LHCN-M2 (cell line): ENCODE measurements at regions not wholly inside any gene's neighbourhood (a gene's known extent, or its start where the extent isn't known, plus 50 kb on each side); places are given as distances from the start of the nearest gene placed in this dataset.
"Not testable (repeated sequence)": the region's sequence is repeated elsewhere in the genome, so short reads cannot be mapped to it uniquely, and the experiment has no call there.

Source experiments
- DNase-seq: peaks from one replicate; pipeline ENCODE4 v3.0.0-alpha.2; 2012; ENCODE audit warnings: low read depth

- DNase-seq, result peak; percentile 44
Measured at GRCh38 chr21:33121715-33122475, 52.0 kb downstream of the OLIG1 start.

DNA sequence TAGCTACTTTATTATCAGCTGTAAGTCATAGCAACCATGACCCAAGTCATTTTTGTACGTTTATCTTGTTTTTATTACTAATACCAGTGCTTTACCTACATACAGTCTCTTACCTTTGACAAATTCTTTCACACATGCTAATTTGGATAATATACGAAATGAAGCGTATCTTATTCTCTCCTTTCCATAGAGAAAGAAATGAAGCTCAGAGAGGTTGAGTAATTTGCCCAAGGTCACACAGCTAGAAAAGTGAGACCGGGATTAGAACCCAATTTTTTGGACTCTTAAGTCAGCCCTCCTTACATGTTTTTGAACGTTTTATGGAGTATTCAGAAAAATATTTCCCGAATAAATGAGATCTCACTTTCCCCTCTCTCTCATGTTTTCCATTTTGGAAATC is 52.6 kb downstream of the OLIG1 start:
- no peak for DNase-seq

GRCh38 chr21:33123374-33124123 is 53.6 kb downstream of the OLIG1 start:
- DNase-seq, result no peak

DNA sequence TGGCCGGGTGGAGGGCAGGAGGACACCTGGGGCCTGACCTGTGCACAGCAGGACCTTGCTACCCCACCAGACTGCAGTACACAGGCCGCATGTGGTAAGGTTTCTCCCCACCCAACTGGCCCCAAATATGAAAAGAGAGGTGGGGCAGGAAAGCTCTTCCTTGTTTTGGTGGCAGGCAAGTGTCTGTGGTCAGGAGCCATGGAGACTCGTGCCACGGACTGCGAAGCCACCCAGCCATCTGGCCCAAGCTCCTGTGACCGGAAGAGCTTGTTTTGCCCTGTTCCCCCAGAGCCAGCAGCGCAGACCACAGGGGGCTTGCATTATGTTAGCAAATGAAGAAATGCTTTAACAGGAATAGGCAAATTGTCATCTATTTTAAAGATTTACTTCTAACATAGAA is 54.9 kb downstream of the OLIG1 start:
- no peak for DNase-seq

- DNase-seq, result no peak
Measured at GRCh38 chr21:33125680-33126375, 55.9 kb downstream of the OLIG1 start.

DNA sequence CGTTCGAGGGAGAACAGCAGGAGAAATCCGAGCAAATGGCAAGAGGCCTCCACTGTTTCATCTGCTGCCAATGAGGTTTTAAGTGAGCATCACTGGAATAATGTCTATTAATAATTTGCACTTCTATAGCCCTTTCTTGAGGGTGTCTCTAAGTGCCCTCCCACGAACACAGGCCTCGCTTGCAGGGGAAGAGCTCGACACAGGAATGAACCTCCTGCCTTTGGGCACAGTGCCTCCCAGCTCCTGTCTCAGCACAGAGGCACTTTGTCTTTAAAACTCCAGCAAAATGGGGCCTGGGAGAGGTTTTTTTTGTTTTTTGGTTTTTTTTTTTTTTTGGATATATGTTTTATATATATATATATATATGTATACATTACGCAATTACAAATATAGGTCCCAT is 56.6 kb downstream of the OLIG1 start:
- no peak for DNase-seq

GRCh38 chr21:33127154-33127867 is 57.4 kb downstream of the OLIG1 start:
- DNase-seq, result peak; percentile 66

DNA sequence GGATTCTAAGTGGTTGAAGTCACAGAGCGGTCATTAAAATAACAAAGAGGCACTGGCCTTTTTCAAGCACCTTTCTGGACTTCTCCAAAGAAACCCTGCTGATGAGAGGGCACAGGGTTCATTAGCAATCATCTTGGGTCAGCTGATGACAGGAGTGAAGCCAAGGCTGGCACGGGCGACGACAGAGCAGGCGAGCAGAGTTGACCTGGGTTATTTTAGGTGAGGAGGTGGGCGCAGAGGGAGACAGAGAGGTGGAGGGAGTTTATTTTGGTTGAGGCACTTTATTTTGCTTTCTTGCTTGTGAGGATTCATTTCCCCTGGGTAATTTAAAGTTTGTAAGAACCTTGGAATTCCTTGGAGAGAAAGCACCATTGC is 57.9 kb downstream of the OLIG1 start:
- DNase-seq, result no peak

- DNase-seq, result no peak
Measured at GRCh38 chr21:33128538-33128937, 58.6 kb downstream of the OLIG1 start.

DNA sequence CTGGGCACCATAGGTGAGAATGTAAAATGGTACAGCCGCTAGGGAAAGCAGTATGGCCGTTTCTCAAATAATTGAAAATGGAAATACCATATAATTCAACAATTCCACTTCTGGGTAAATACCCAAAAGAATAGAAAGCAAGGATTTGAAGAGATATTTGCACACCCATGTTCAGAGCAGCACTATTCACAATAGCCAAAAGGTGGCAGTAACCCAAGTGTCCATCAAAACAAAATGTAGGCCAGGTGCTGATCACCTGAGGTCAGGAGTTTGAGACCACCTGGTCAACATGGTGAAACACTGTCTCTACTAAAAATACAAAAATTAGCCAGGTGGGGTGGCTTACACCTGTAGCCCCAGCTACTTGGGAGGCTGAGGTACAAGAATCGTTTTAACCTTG is 62.1 kb downstream of the OLIG1 start:
- DNase-seq, result no peak

- DNase-seq, result no peak
Measured at GRCh38 chr21:33133892-33134291, 64.0 kb downstream of the OLIG1 start.

GRCh38 chr21:33135925-33136324 is 66.0 kb downstream of the OLIG1 start:
- DNase-seq, result no peak

DNA sequence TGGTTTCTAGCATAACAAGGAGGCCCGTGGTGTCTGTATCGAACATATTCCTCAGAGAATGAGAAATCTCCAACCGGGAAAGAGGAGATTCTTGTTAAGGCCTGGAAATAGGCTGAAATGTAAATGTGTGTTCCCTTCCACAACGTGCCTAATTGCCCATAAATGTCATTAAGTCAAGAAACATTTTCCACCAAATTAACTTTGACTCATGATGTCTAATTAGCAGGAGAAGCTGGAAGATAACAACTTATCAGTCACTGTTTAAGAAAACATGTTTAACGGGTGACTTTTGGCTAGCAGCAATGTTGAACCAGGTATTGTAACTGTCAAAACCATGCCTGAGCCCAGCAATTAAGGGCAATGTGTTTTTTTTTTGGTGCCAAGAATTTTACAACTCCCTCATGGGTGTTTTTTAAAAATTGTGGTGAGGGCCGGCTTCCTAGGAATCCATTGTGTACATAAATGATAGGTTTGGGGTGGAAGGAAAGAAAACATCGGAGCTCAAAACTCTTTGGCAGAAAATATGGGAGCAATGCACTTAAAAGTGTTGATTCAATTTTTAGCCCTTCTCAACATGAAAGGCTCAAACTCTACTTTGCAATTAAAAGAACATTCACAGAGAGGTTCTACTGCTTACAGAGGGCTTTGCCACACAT is 67.0 kb downstream of the OLIG1 start:
- no peak for DNase-seq

DNA sequence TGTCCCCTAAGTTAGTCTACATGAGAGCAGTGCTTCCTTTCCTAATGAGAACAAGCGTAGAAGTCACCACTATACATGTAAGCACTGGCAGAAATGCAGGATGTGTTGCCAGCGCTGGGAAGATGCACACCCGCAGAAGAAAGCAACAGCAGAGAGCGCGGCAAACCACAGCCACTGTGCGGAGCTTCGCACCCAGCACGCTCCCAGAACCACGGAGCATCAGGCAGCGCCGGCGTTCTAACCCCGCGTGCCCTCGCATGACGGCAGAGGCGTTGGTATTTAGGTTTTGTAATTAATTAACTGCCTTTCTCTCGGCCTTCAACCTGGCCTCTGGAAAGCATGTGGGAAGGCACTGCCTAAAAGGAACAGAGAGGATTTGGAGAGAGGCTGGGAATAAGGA is 69.1 kb downstream of the OLIG1 start:
- DNase-seq, result no peak

DNA sequence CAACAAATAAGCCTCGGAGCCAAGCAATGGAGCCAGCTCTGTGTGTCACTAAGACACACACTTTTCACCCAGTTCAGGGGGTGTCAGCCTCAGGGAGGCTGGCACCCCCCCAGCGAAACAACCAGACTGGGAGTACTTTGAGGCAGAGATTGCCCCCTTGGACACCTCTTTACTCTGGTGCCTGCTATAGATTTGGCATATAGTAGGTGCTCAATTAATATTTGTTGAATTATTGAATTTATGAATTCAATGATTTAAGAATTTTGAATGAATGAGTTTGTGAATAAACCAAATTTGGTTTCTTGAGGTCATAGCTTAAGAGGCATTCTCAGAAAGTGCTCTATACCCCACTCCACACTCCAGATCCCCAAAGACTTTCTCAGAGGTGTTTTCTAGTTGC is 70.3 kb downstream of the OLIG1 start:
- DNase-seq, result no peak

GRCh38 chr21:33146467-33146866 is 76.5 kb downstream of the OLIG1 start:
- no peak for DNase-seq

- DNase-seq, result no peak
Measured at GRCh38 chr21:33149181-33149580, 79.2 kb downstream of the OLIG1 start.

DNA sequence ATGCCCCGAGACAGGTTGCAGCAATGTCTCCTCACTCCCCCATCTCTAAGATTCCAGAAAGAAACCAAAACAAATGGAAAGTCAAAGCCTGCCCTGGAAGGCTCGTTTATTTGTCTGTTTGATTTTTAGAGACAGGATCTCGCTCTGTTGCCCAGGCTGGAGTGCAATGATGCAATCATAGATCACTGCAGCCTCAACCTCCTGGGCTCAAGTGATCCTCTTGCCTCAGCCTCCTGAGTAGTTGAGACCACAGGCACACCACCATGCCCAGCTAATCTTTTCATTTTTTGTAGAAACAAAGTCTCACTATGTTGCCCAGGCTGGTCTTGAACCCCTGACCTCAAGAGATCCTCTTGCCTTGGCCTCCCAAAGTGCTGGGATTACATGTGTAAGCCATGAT is 78.8 kb upstream of the IFNAR2 start:
- DNase-seq, result not testable (repeated sequence)

GRCh38 chr21:33151941-33152731 is 77.6 kb upstream of the IFNAR2 start:
- DNase-seq, result no peak

GRCh38 chr21:33152732-33153130 is 77.0 kb upstream of the IFNAR2 start:
- no peak for DNase-seq

DNA sequence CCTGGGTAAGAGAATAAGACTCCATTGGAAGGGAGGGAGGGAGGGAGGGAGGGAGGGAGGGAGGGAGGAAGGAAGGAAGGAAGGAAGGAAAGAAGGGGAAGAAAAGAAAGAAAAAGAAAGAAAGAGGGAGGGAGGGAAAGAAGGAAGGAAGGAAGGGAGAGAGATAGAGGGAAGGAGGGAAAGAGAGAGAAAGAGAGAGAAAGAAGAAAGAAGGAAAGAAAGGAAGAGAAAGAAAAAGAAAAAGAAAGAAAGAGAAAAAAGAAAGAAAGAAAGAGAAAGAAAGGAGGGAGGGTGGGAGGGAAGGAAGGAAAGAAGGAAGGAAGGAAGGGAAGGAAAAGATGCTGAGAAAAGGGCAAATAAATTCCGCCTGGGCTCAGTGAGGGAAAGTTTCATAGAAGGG is 74.7 kb upstream of the IFNAR2 start:
- DNase-seq, result no peak
